Left lobe of liver (tissue), 2 donors: ENCODE measurements at regions not wholly inside any gene's neighbourhood (a gene's known extent, or its start where the extent isn't known, plus 50 kb on each side); places are given as distances from the start of the nearest gene placed in this dataset.
"Not testable (repeated sequence)": the region's sequence is repeated elsewhere in the genome, so short reads cannot be mapped to it uniquely, and the experiment has no call there.

Experiments
- ATAC-seq: fragments of 200-7000 bp; cut with Tn5 transposase; one replicate; pipeline ENCODE4 v1.9.1; 2020; ENCODE audit warnings: mild to moderate bottlenecking, moderate library complexity
- DNase-seq: peaks from one replicate; pipeline ENCODE4 v3.0.0-alpha.2; 2020; ENCODE audit warnings: low spot score
- donor health status: DM: no; HTN: no; CAD: no; lungs with moderate emphysema.
- donor health status: DM: no; HTN: yes; CAD: no.

DNA sequence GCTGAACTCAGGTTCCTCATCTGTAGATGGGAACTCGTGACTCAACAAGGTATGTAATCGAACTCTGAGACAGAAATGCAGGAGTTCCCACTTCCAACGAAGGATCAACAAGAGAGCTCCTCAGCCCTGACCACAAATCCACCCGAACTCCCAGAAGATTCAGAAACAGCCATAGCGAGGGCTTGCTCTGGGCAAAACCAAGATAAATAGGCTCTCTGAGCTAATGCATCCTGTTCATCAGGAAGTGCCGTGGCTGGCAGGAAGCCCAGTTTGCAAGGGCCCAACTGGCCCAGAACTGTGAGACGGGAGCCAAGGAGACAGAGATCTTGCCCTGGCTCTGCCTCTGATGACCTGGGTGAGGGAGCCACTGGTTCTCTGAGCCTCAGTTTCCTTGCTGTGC lies 141.7 kb upstream of the PFKP start:
- ATAC-seq (peak; percentile 28), DNase-seq (no peak)

GRCh38 chr10:2924431-2924830 lies 142.9 kb upstream of the PFKP start:
- DNase-seq: no peak
- no peak for ATAC-seq

DNA sequence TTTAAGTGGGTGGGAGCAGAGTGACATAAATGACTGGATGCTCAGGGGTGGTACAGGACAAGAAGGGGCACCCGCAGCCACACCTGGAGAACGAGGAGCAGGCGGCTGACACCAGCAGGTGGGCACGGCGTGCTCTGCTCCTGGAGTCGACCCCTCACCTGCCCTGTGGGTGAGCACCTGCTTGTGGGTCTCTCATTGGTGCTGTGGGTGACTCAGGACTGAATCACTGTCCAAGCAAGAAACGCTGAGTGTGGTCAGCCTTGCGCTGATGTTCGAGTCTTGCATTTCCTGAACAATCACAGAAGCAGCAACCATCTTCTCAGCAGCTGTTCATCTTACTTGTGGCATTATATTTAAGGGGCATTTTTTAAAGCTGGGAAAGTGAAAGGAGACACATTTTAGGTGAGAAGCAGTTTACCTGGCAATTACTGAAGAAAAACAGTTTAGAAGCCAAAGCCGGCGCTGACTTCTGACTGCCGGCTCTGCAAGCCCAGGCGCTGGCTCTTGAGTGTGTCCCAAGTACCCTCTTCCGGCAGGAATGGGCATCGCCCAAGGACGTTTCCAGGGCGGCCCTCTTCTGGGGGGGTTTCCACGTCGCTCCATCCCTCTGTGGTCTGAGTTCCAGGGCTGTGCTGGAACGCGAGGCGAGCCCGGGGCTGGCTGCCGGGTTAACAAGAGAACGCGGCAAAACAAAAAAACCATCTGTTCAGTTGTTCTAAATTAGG lies 145.2 kb upstream of the PFKP start:
- DNase-seq (no peak), ATAC-seq (no peak)

DNA sequence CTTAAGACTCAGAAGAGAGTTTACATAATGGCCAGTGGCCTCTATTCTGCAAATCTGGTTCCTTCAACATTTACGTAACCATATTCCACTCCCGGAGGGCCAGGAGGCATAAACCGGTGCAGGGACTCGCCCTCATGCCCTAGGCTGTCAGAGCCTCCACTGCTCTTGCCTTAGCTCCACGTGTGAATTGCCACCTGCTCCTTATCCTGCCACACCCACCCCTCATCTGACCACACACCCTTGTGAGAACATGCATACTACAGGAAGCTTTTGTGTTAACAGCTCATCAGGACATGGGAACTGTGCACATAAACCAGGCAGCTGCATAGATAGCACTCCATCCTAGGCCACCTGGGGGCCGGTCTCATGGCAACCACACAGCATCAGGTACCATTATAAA lies 146.7 kb upstream of the PFKP start:
- ATAC-seq (no peak), DNase-seq (no peak)

- ATAC-seq (no peak), DNase-seq (no peak)
Measured at GRCh38 chr10:2920168-2920567, 147.2 kb upstream of the PFKP start.

GRCh38 chr10:2919016-2919415 lies 148.3 kb upstream of the PFKP start:
- DNase-seq (no peak), ATAC-seq (no peak)

- DNase-seq: no peak
- no peak for ATAC-seq
Measured at GRCh38 chr10:2918489-2918888, 148.9 kb upstream of the PFKP start.

GRCh38 chr10:2917926-2918325 lies 149.4 kb upstream of the PFKP start:
- no peak for ATAC-seq
- no peak for DNase-seq

DNA sequence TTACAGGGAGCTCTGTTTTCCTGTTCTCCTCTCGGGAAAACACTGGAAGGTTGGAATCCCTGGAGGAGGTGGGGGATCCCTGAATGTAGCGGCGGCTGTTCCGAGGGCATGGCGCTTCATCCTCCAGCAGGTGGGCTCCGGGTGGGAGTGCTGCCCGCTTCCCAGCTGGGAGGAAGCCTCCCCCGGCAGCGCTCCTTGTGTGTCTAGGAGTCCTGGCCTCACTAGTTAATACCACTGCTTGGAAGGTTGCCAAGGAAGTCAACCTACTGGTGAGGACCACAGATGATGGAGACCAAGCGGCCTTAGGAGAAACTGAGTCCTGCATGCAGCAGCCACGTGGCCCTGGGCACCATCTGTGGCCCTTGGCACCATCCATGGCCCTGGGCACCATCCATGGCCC lies 151.9 kb upstream of the PFKP start:
- DNase-seq (no peak), ATAC-seq (no peak)

- DNase-seq (no peak), ATAC-seq (no peak)
Measured at GRCh38 chr10:2914741-2915140, 152.6 kb upstream of the PFKP start.

- no peak for ATAC-seq
- no peak for DNase-seq
Measured at GRCh38 chr10:2913474-2913873, 153.9 kb upstream of the PFKP start.

GRCh38 chr10:2910656-2911055 lies 156.7 kb upstream of the PFKP start:
- no peak for ATAC-seq
- no peak for DNase-seq

DNA sequence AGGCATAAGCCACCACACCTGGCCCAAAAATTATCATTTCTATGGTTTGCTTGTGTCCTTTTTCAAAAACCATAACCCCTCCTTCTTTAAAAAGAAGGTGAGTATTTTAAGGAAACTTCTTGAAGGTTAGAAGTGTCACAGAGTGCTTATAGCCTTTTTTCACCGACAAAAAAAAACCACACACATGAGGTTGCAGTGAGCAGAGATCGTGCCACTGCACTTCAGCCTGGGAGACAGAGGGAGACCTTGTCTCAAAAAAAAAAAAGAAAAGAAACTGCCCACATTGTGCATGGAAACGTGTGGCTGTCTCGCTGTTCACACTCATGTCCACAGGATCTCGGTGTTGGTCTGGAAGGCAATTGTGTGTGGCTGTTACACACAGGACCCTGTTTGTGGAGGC lies 157.4 kb upstream of the PFKP start:
- no peak for DNase-seq
- ATAC-seq: no peak

GRCh38 chr10:2908851-2909630 lies 158.3 kb upstream of the PFKP start:
- DNase-seq (no peak), ATAC-seq (no peak)

DNA sequence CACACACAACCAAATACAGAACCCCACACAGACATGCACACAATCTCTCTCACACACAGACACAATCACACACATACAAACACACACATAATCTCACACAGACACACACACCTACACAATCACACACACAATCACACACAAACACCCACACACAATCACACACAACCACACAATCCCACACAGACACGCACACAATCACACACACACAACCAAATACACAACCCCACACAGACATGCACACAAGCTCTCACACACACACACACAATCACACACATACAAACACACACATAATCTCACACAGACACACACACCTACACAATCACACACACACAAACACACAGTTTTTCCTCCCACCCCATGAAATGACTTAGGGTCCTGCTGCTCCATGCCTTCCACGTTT lies 160.4 kb upstream of the PFKP start:
- ATAC-seq (no peak), DNase-seq (no peak)

DNA sequence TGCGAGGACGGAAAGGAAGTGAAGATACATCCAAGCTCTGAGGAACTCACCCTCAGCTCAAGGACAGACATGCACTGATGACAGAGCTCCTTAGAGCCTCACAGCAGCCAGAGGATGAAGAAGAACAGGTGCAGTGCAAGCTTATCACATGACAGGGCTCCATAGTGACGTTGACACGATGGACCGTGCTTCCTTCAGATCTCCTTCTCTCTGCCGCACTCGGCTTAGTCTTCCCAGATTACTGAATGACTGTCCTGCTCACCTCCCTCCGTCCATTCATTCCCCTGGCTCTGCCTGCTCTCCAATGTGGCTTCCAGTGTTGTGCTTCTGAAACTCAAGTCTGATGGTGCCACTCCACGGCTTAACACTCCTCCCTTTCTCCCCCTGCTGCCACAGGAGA lies 161.5 kb upstream of the PFKP start:
- no peak for ATAC-seq

DNA sequence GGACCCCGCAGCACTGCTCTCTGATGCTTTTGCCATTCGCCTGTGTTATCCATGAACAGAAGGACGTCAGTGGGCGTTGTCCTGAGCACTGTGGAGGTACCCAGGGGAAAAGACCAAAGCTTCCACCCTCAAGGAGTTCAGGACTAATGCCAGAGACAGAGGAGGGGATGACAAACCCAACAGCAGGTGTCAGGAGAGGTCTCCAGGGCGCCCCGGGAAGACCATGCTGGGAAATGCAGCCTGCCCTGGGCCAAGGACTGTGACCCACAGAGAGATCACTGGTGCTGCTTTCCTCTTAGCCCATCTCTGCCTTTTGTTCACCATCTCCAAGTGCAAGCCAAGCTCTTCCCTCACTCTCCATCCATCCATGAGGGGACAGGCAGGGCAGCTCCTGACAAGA lies 166.8 kb upstream of the PFKP start:
- DNase-seq: no peak
- ATAC-seq: no peak

More for the DNA sequence above, 161.5 kb upstream of the PFKP start:
- DNase-seq: no peak

DNA sequence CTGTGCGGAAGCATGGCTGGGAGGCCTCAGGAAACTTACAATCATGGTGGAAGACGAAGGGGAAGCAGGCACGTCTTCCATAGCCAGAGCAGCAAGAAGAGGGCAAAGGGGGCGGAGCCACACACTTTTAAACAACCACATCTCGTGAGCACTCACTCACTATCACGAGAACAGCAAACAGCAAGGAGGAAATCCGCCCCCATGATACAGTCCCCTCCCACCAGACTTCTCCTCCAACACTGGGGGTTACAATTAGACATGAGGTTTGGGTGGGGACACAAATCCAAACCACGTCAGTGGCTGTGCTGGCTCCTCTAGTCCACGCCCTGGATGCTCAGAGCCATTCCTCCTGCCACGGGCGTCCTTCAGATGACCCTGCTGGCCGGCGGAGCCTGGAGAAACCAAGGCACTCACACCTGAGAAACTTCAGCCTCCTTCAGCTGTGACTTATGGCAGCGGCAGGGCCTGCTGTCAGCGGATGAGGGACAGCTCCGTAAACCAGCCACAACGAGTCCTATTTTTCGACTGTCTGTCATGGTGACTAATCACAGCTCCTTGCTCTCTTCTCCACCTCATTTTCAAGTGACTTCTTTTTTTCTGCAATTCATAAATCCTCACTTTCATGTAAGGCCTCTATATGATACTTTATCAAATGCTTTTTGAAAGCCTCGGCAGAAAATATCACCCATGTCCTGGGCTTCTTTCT lies 167.9 kb upstream of the PFKP start:
- no peak for DNase-seq
- ATAC-seq: no peak

- ATAC-seq (no peak), DNase-seq (no peak)
Measured at GRCh38 chr10:2898509-2898860, 168.9 kb upstream of the PFKP start.

DNA sequence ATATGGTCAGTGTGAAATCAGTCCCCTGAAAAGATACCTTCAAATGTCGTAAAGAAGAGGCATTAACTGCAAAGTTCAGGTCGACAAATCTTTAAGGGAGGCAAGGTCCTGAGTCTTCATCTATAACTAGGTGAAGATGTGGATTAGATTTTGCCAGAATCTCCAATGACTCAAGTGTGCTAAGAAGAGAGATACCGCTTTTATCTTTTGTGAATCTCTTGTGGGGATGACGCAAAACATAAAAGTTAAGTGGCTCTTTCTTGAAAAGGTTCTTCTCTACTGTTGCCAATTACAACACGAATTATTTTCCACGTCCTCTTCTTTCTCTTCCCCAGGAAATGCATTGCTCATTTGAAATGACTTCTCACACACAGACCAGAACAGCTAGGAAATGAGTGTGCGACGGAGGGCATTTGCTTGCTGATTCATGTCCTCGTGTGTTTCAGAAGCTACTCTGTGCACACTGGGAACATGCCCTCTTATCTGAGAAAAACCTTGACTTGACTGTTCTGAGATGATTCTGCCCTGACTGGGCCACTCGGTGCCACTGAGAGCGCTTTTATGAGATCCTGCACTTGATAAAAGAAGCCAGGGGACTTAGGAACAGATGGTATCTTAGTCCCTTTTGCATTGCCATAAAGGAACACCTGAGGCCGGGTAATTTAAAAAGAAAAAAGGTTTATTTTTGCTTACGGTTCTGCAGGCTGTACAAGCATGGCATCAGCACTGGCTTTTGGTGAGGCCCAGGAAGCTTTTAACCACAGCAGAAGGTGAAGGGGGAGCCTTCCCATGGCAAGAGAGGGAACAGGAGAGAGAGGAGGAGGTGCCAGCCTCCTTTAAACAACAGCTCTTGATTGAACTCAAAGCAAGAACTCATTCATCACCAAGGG lies 169.5 kb upstream of the PFKP start:
- ATAC-seq (no peak), DNase-seq (no peak)

GRCh38 chr10:2896334-2896733 lies 171.0 kb upstream of the PFKP start:
- not testable (repeated sequence) for ATAC-seq, DNase-seq
